Mesenchymal stem cell (in vitro differentiated cells and primary cell): ENCODE measurements at regions not wholly inside any gene's neighbourhood (a gene's known extent, or its start where the extent isn't known, plus 50 kb on each side); places are given as distances from the start of the nearest gene placed in this dataset.

Experiments used
- DNase-seq: peaks from one replicate; pipeline ENCODE4 v3.0.0-alpha.2; 2013
- H2AFZ ChIP-seq: one replicate; pipeline ENCODE4 v1.6.1; 2013; ENCODE audit warnings: low read depth, mild to moderate bottlenecking, control low read depth, inconsistent platforms, low read length, moderate library complexity
- H2AK5ac ChIP-seq: 2 replicates; pipeline ENCODE4 v1.6.1; 2013; ENCODE audit warnings: low read length, moderate library complexity, mild to moderate bottlenecking, inconsistent platforms; ENCODE audit not compliant: severe bottlenecking
- H2BK120ac ChIP-seq: one replicate; pipeline ENCODE4 v1.6.1; 2013; ENCODE audit warnings: low read depth, mild to moderate bottlenecking, inconsistent platforms, low read length, moderate library complexity
- H2BK12ac ChIP-seq, 2 experiments: one replicate each; pipeline ENCODE4 v1.6.1; 2013; ENCODE audit warnings: inconsistent platforms in 2 of 2, low read length in 2 of 2, mild to moderate bottlenecking in 2 of 2, moderate library complexity in 2 of 2, control low read depth in 1 of 2
- H2BK15ac ChIP-seq: one replicate; pipeline ENCODE4 v1.6.1; 2013; ENCODE audit warnings: mild to moderate bottlenecking, low read depth, inconsistent platforms; ENCODE audit not compliant: poor library complexity, severe bottlenecking
- H2BK5ac ChIP-seq: 2 replicates; pipeline ENCODE4 v1.6.1; 2013; ENCODE audit warnings: low read depth, mild to moderate bottlenecking, low read length, control low read depth, inconsistent platforms; ENCODE audit not compliant: poor library complexity, severe bottlenecking
- H3K14ac ChIP-seq, 2 experiments: one replicate each; pipeline ENCODE4 v1.6.1; 2013; ENCODE audit warnings: inconsistent platforms in 2 of 2, low read length in 2 of 2, control low read depth in 1 of 2, mild to moderate bottlenecking in 1 of 2, moderate library complexity in 1 of 2
- H3K18ac ChIP-seq, 2 experiments: one replicate each; pipeline ENCODE4 v1.6.1; 2013; ENCODE audit warnings: inconsistent platforms in 2 of 2, low read length in 2 of 2, control low read depth in 1 of 2, low read depth in 1 of 2, mild to moderate bottlenecking in 1 of 2
- H3K23ac ChIP-seq, 2 experiments: one replicate each; pipeline ENCODE4 v1.6.1; 2013; ENCODE audit warnings: inconsistent platforms in 2 of 2, low read length in 2 of 2, mild to moderate bottlenecking in 2 of 2, moderate library complexity in 2 of 2, control low read depth in 1 of 2
- H3K27ac ChIP-seq: 2 replicates; pipeline ENCODE4 v1.5.1; 2013; ENCODE audit warnings: mild to moderate bottlenecking, moderate library complexity, low read length, control low read depth, inconsistent platforms; ENCODE audit not compliant: poor library complexity, severe bottlenecking
- H3K27me3 ChIP-seq, 2 experiments: 2 replicates each; pipeline versions ENCODE4 v1.6.1 to v1.7.0; 2013; ENCODE audit warnings: low read length in 2 of 2, mild to moderate bottlenecking in 2 of 2, moderate library complexity in 2 of 2, control low read depth in 1 of 2, inconsistent platforms in 1 of 2; ENCODE audit not compliant: control insufficient read depth in 1 of 2, insufficient read depth in 1 of 2
- H3K36me3 ChIP-seq, 2 experiments: 2 replicates each; pipeline versions ENCODE4 v1.6.1 to v1.7.0; 2013; ENCODE audit warnings: low read length in 2 of 2, control low read depth in 1 of 2, inconsistent platforms in 1 of 2, low read depth in 1 of 2, mild to moderate bottlenecking in 1 of 2; ENCODE audit not compliant: insufficient read depth in 2 of 2, control insufficient read depth in 1 of 2
- H3K4ac ChIP-seq, 2 experiments: one replicate each; pipeline ENCODE4 v1.6.1; 2013; ENCODE audit warnings: inconsistent platforms in 2 of 2, low read length in 2 of 2, mild to moderate bottlenecking in 2 of 2, moderate library complexity in 2 of 2, control low read depth in 1 of 2, low read depth in 1 of 2
- H3K4me1 ChIP-seq: 2 replicates; pipeline ENCODE4 v1.6.1; 2013; ENCODE audit warnings: low read depth, low read length, control low read depth; ENCODE audit not compliant: control insufficient read depth, insufficient read depth
- H3K4me2 ChIP-seq: 2 replicates; pipeline ENCODE4 v1.6.1; 2013; ENCODE audit warnings: low read length, mild to moderate bottlenecking, inconsistent platforms; ENCODE audit not compliant: poor library complexity, severe bottlenecking
- H3K4me3 ChIP-seq, 2 experiments: 2 replicates each; pipeline versions ENCODE4 v1.5.1 to v1.7.0; 2013; ENCODE audit warnings: low read length in 2 of 2, mild to moderate bottlenecking in 2 of 2, control low read depth in 1 of 2, low read depth in 1 of 2; ENCODE audit not compliant: insufficient read depth in 1 of 2
- H3K79me1 ChIP-seq: replicated peaks from 2 replicates; pipeline ENCODE4 v1.6.1; 2013; ENCODE audit warnings: mild to moderate bottlenecking, control low read depth, low read length, inconsistent platforms; ENCODE audit not compliant: poor library complexity, severe bottlenecking
- H3K9ac ChIP-seq: 2 replicates; pipeline ENCODE4 v1.7.0; 2013; ENCODE audit warnings: mild to moderate bottlenecking, low read length, moderate library complexity
- H3K9me3 ChIP-seq: 2 replicates; pipeline ENCODE4 v1.7.0; 2013; ENCODE audit warnings: mild to moderate bottlenecking, low read length; ENCODE audit not compliant: control insufficient read depth
- H4K8ac ChIP-seq: one replicate; pipeline ENCODE4 v1.6.1; 2013; ENCODE audit warnings: inconsistent platforms, mild to moderate bottlenecking, low read length, moderate library complexity
- H4K91ac ChIP-seq: one replicate; pipeline ENCODE4 v1.6.1; 2013; ENCODE audit warnings: mild to moderate bottlenecking, low read length, inconsistent platforms
- WGBS: methylation state at CpG from one replicate; pipeline ENCODE4 v1.1.7; 2013; ENCODE audit warnings: mixed read lengths; 5-methylcytosine and 5-hydroxymethylcytosine counted together

- WGBS: 96% methylated on average over 5 of the region's 6 CpGs
- H3K4me3 ChIP-seq: no peak overlapping the region
Observed at GRCh38 chr16:72357910-72358309, 186.0 kb upstream of the PMFBP1 start.

DNA sequence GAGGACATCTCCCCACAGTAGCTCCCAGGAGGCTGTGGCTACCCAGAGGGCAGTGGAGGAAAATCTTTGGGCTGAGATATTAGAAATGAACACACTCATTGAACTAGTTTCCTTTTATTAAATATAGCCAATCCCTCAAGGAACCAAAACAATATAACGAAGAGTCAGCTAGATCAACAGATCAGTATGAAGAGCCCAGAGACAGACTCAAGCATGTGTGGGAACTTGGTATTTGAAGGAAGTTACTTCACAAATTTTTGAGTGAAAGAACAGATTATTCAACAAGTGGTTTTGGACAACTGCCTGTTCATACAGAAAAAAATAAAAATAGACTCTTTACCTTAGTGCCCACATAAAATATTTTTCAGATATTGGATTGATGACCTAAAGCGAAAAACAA is 183.6 kb upstream of the PMFBP1 start:
- no peak overlapping the region for H3K4me2 ChIP-seq
- H2BK15ac ChIP-seq: no peak overlapping the region
- no peak overlapping the region for H3K18ac ChIP-seq
- H3K79me1 ChIP-seq: no peaks in the 10 kb centered on the region
- no peak overlapping the region for H2AFZ ChIP-seq
- no peak overlapping the region for H4K91ac ChIP-seq
- H3K36me3 ChIP-seq: no peaks in the 10 kb centered on the region
- H3K27ac ChIP-seq: no peak overlapping the region
- H3K14ac ChIP-seq: peak overlapping the region in 1 of 2 experiments; percentile 2
- no CpG with 5 or more reads among the region's 2 CpGs for WGBS
- no peak overlapping the region for H3K23ac ChIP-seq
- no peak for DNase-seq
- H2BK12ac ChIP-seq: no peak overlapping the region
- H4K8ac ChIP-seq: no peak overlapping the region
- H3K9me3 ChIP-seq: no peaks in the 10 kb centered on the region
- no peaks in the 10 kb centered on the region for H3K4me1 ChIP-seq
- no peak overlapping the region for H2AK5ac ChIP-seq
- no peaks in the 10 kb centered on the region for H3K27me3 ChIP-seq
- no peak overlapping the region for H3K9ac ChIP-seq
- H2BK120ac ChIP-seq: no peak overlapping the region
- no peak overlapping the region for H3K4ac ChIP-seq
- H2BK5ac ChIP-seq: no peak overlapping the region
- no peak overlapping the region for H3K4me3 ChIP-seq

More at GRCh38 chr16:72357910-72358309, 186.0 kb upstream of the PMFBP1 start:
- H3K18ac ChIP-seq: no peak overlapping the region
- no peak overlapping the region for H3K9ac ChIP-seq
- no peaks in the 10 kb centered on the region for H3K27me3 ChIP-seq
- no peak overlapping the region for H2BK12ac ChIP-seq
- H2BK5ac ChIP-seq: no peak overlapping the region
- H3K9me3 ChIP-seq: peaks cover 7% of the 10 kb centered on the region
- H2BK120ac ChIP-seq: no peak overlapping the region
- H3K36me3 ChIP-seq: no peaks in the 10 kb centered on the region
- H3K4ac ChIP-seq: no peak overlapping the region
- H3K23ac ChIP-seq: no peak overlapping the region
- no peaks in the 10 kb centered on the region for H3K79me1 ChIP-seq
- no peak overlapping the region for H2AFZ ChIP-seq
- no peaks in the 10 kb centered on the region for H3K4me1 ChIP-seq
- no peak overlapping the region for H3K4me2 ChIP-seq
- no peak overlapping the region for H4K91ac ChIP-seq
- H2BK15ac ChIP-seq: no peak overlapping the region
- no peak overlapping the region for H3K14ac ChIP-seq
- no peak for DNase-seq
- no peak overlapping the region for H2AK5ac ChIP-seq
- no peak overlapping the region for H4K8ac ChIP-seq
- H3K27ac ChIP-seq: no peak overlapping the region

DNA sequence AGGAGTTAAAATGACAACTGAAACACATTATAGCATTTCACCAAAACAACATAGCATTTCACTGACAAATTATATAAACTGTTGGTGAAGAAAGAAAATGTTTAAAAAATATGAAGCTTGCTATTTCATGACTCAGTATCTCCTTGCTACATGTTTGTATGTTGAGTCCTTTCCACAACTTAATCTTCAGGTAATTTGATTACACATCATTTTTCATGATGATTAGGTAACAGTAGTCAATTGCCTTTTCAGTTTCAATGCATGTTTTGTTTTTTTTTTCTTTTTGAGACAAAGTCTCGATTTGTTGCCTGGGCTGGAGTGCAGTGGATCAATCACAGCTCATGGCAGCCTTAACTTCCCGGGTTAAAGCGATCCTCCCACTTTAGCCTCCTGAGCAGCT is 177.8 kb upstream of the PMFBP1 start:
- H3K14ac ChIP-seq: no peak overlapping the region
- H3K4me1 ChIP-seq: no peaks in the 10 kb centered on the region
- no peaks in the 10 kb centered on the region for H3K36me3 ChIP-seq
- H3K27ac ChIP-seq: no peak overlapping the region
- H4K8ac ChIP-seq: no peak overlapping the region
- no peak overlapping the region for H2AFZ ChIP-seq
- no peak overlapping the region for H2BK5ac ChIP-seq
- no peaks in the 10 kb centered on the region for H3K79me1 ChIP-seq
- no peak overlapping the region for H2BK12ac ChIP-seq
- WGBS: 92% methylated on average over 3 of the region's 3 CpGs
- no peak overlapping the region for H3K4me2 ChIP-seq
- H3K4me3 ChIP-seq: no peak overlapping the region
- no peak overlapping the region for H2BK15ac ChIP-seq
- H2AK5ac ChIP-seq: no peak overlapping the region
- no peak overlapping the region for H3K9ac ChIP-seq
- DNase-seq: no peak
- no peak overlapping the region for H4K91ac ChIP-seq
- H3K4ac ChIP-seq: no peak overlapping the region
- H3K23ac ChIP-seq: no peak overlapping the region
- H3K9me3 ChIP-seq: no peaks in the 10 kb centered on the region
- no peaks in the 10 kb centered on the region for H3K27me3 ChIP-seq
- no peak overlapping the region for H2BK120ac ChIP-seq
- no peak overlapping the region for H3K18ac ChIP-seq

GRCh38 chr16:72332926-72333325 is 161.0 kb upstream of the PMFBP1 start:
- Histone ChIP-seq H4K8ac (peak overlapping the region; percentile 75), H2BK5ac (no peak overlapping the region), H3K14ac (no peak overlapping the region), H3K9me3 (peaks cover 27% of the 10 kb centered on the region), H3K79me1 (no peaks in the 10 kb centered on the region), H3K27me3 (no peaks in the 10 kb centered on the region), H3K23ac (no peak overlapping the region), H3K4ac (no peak overlapping the region), H2AK5ac (no peak overlapping the region), H3K27ac (no peak overlapping the region), H2BK120ac (no peak overlapping the region), H3K36me3 (peaks cover 0 to 4% of the 10 kb centered on the region in 2 experiments), H2BK15ac (no peak overlapping the region), H3K9ac (no peak overlapping the region), H2AFZ (no peak overlapping the region), H4K91ac (peak overlapping the region; percentile 72), H3K4me2 (no peak overlapping the region), H2BK12ac (no peak overlapping the region), H3K18ac (peak overlapping the region in 1 of 2 experiments; percentile 28), H3K4me1 (no peaks in the 10 kb centered on the region), H3K4me3 (peak overlapping the region in 1 of 2 experiments; percentile 0)
- no CpG with 5 or more reads among the region's 2 CpGs for WGBS
- DNase-seq: no peak
